Neural cell (in vitro differentiated cells): ENCODE measurements at regions not wholly inside any gene's neighbourhood (a gene's known extent, or its start where the extent isn't known, plus 50 kb on each side); places are given as distances from the start of the nearest gene placed in this dataset.

Experiments
- H2AFZ ChIP-seq: fragments of 200-600, 300-800 bp; sonication (generic), shearing (Covaris generic); 2 replicates; pipeline ENCODE4 v1.6.0; 2014; ENCODE audit warnings: low read depth, mild to moderate bottlenecking, antibody characterized with exemption, low read length, moderate library complexity
- H3F3A ChIP-seq: fragments of 200-600 bp; shearing (Covaris generic); 2 replicates; pipeline ENCODE4 v1.6.1; 2016; ENCODE audit warnings: mild to moderate bottlenecking, moderate library complexity, mixed read lengths, antibody characterized with exemption, low read length; ENCODE audit not compliant: insufficient read depth, poor library complexity, severe bottlenecking
- H3K27ac ChIP-seq: fragments of 200-600, 300-800 bp; sonication (generic), shearing (Covaris generic); 2 replicates; pipeline ENCODE4 v1.5.1; 2014; ENCODE audit warnings: mild to moderate bottlenecking, low read length, moderate library complexity
- H3K27me3 ChIP-seq: fragments of 300-800, 200-600 bp; sonication (generic), shearing (Covaris generic); 2 replicates; pipeline ENCODE4 v1.6.0; 2014; ENCODE audit warnings: mild to moderate bottlenecking, low read depth, low read length, moderate library complexity; ENCODE audit not compliant: insufficient read depth
- H3K36me3 ChIP-seq: fragments of 300-800, 200-600 bp; sonication (generic), shearing (Covaris generic); 2 replicates; pipeline ENCODE4 v1.5.1; 2014; ENCODE audit warnings: mild to moderate bottlenecking, antibody characterized with exemption, low read length, moderate library complexity; ENCODE audit not compliant: insufficient read depth
- H3K4me2 ChIP-seq: fragments of 300-800, 200-600 bp; sonication (generic), shearing (Covaris generic); 2 replicates; pipeline ENCODE4 v1.6.0; 2014; ENCODE audit warnings: mild to moderate bottlenecking, low read length
- H3K4me3 ChIP-seq: fragments of 300-800, 200-600 bp; sonication (generic), shearing (Covaris generic); 2 replicates; pipeline ENCODE4 v1.5.1; 2014; ENCODE audit warnings: mild to moderate bottlenecking, low read length, moderate library complexity
- H3K79me2 ChIP-seq: fragments of 200-600 bp; shearing (Covaris generic); replicated peaks from 2 replicates; pipeline ENCODE4 v1.6.0; 2014; ENCODE audit warnings: mild to moderate bottlenecking, low read length, moderate library complexity; ENCODE audit not compliant: insufficient read depth
- H3K9ac ChIP-seq: fragments of 300-800, 200-600 bp; sonication (generic), shearing (Covaris generic); 2 replicates; pipeline ENCODE4 v1.6.1; 2016; ENCODE audit warnings: mild to moderate bottlenecking, low read length, mixed read lengths
- H3K9me2 ChIP-seq: fragments of 200-600 bp; shearing (Covaris generic); 2 replicates; pipeline ENCODE4 v1.6.1; 2016; ENCODE audit warnings: mild to moderate bottlenecking, low read length, mixed read lengths; ENCODE audit not compliant: insufficient read depth
- H3K9me3 ChIP-seq: fragments of 200-600, 300-800 bp; sonication (generic), shearing (Covaris generic); 2 replicates; pipeline ENCODE4 v1.6.1; 2016; ENCODE audit warnings: mild to moderate bottlenecking, mixed run types, low read length, moderate library complexity, mixed read lengths
- H4K20me1 ChIP-seq: fragments of 200-600 bp; shearing (Covaris generic); 2 replicates; pipeline ENCODE4 v1.6.1; 2016; ENCODE audit warnings: mild to moderate bottlenecking, mixed run types; ENCODE audit not compliant: insufficient read depth
- CTCF ChIP-seq: fragments of 450-650 bp; IDR thresholded peaks from 2 replicates; pipeline ENCODE4 v1.5.1; 2014; ENCODE audit warnings: antibody characterized with exemption, mild to moderate bottlenecking, moderate library complexity; ENCODE audit not compliant: poor library complexity, severe bottlenecking
- EP300 ChIP-seq: fragments of 450-650 bp; conservative IDR thresholded peaks from 2 replicates; pipeline ENCODE4 v1.6.1; 2014; ENCODE audit warnings: antibody characterized with exemption, mild to moderate bottlenecking, moderate library complexity; ENCODE audit not compliant: poor library complexity, severe bottlenecking
- EZH2 ChIP-seq: fragments of 200-600, 300-800 bp; shearing (Covaris generic), sonication (generic); IDR thresholded peaks from 2 replicates; pipeline ENCODE4 v1.6.1; 2014; ENCODE audit warnings: antibody characterized with exemption, low read length, borderline replicate concordance, mild to moderate bottlenecking; ENCODE audit not compliant: insufficient read depth, poor library complexity, severe bottlenecking
- MXI1 ChIP-seq: fragments of 450-650 bp; conservative IDR thresholded peaks from 2 replicates; pipeline ENCODE4 v1.6.1; 2014; ENCODE audit warnings: antibody characterized with exemption, mild to moderate bottlenecking; ENCODE audit not compliant: poor library complexity, severe bottlenecking
- POLR2AphosphoS5 ChIP-seq: IDR thresholded peaks from 2 replicates; pipeline ENCODE4 v1.6.1; 2012
- RAD21 ChIP-seq: fragments of 450-650 bp; conservative IDR thresholded peaks from 2 replicates; pipeline ENCODE4 v1.6.1; 2014; ENCODE audit warnings: antibody characterized with exemption, mild to moderate bottlenecking, moderate library complexity
- REST ChIP-seq: IDR thresholded peaks from 2 replicates; pipeline ENCODE4 v1.6.1; 2012; ENCODE audit warnings: borderline replicate concordance
- SMC3 ChIP-seq: fragments of 450-650 bp; conservative IDR thresholded peaks from 2 replicates; pipeline ENCODE4 v1.6.1; 2014; ENCODE audit warnings: antibody characterized with exemption, mild to moderate bottlenecking, moderate library complexity; ENCODE audit not compliant: poor library complexity
- TAF1 ChIP-seq: IDR thresholded peaks from 2 replicates; pipeline ENCODE4 v1.6.1; 2012; ENCODE audit warnings: low read depth

- Histone ChIP-seq H3F3A (no peaks in the 10 kb centered on the region), H3K9me3 (peaks cover 5% of the 10 kb centered on the region), H3K27me3 (no peaks in the 10 kb centered on the region), H3K36me3 (no peaks in the 10 kb centered on the region), H3K79me2 (no peaks in the 10 kb centered on the region), H3K27ac (no peak overlapping the region), H3K9me2 (no peaks in the 10 kb centered on the region), H3K4me2 (no peak overlapping the region), H3K9ac (no peak overlapping the region), H2AFZ (no peak overlapping the region), H4K20me1 (no peaks in the 10 kb centered on the region), H3K4me3 (no peak overlapping the region)
- TF ChIP-seq EP300 = no peak
These were observed 591.6 kb upstream of the PFKP start for GRCh38 chr10:2475711-2476217.

- Histone ChIP-seq H3K79me2 (no peaks in the 10 kb centered on the region), H3F3A (no peaks in the 10 kb centered on the region), H3K27ac (no peak overlapping the region), H3K9me2 (no peaks in the 10 kb centered on the region), H3K4me3 (no peak overlapping the region), H3K9ac (no peak overlapping the region), H3K9me3 (peaks cover 5% of the 10 kb centered on the region), H3K4me2 (no peak overlapping the region), H2AFZ (no peak overlapping the region), H3K27me3 (no peaks in the 10 kb centered on the region), H3K36me3 (no peaks in the 10 kb centered on the region), H4K20me1 (no peaks in the 10 kb centered on the region)
- no peak for TF ChIP-seq MXI1
- TF ChIP-seq TAF1 = no peak
- TF ChIP-seq RAD21 = no peak
- no peak for TF ChIP-seq EZH2
- TF ChIP-seq SMC3 = no peak
- TF ChIP-seq EP300 = no peak
- no peak for TF ChIP-seq POLR2AphosphoS5
- TF ChIP-seq CTCF = no peak
These were observed 595.5 kb upstream of the PFKP start for GRCh38 chr10:2471811-2472210.

- H3K4me2 ChIP-seq = no peak overlapping the region
- H3K9me2 ChIP-seq = no peaks in the 10 kb centered on the region
- H3K27ac ChIP-seq = no peak overlapping the region
- no peaks in the 10 kb centered on the region for H3K27me3 ChIP-seq
- H3F3A ChIP-seq = no peaks in the 10 kb centered on the region
- no peaks in the 10 kb centered on the region for H3K79me2 ChIP-seq
- no peak overlapping the region for H3K4me3 ChIP-seq
- no peaks in the 10 kb centered on the region for H3K36me3 ChIP-seq
- peaks cover 5% of the 10 kb centered on the region for H3K9me3 ChIP-seq
- H4K20me1 ChIP-seq = no peaks in the 10 kb centered on the region
- H3K9ac ChIP-seq = no peak overlapping the region
- no peak overlapping the region for H2AFZ ChIP-seq
- TF ChIP-seq CTCF (no peak), POLR2AphosphoS5 (no peak), REST (no peak), SMC3 (no peak), TAF1 (no peak), EP300 (no peak), EZH2 (no peak), MXI1 (no peak), RAD21 (no peak)
These were observed 597.5 kb upstream of the PFKP start for GRCh38 chr10:2469802-2470201.
